NCI-H146 (cell line): ENCODE measurements at regions not wholly inside any gene's neighbourhood (a gene's known extent, or its start where the extent isn't known, plus 50 kb on each side); places are given as distances from the start of the nearest gene placed in this dataset.

ENCODE experiments used
- DNase-seq: peaks from one replicate; lab custom pipeline; 2025; lab: John Stamatoyannopoulos, UW

- no peak for DNase-seq
These were observed 155.6 kb downstream of the PCDH7 start for GRCh38 chr4:30875658-30876269.

DNA sequence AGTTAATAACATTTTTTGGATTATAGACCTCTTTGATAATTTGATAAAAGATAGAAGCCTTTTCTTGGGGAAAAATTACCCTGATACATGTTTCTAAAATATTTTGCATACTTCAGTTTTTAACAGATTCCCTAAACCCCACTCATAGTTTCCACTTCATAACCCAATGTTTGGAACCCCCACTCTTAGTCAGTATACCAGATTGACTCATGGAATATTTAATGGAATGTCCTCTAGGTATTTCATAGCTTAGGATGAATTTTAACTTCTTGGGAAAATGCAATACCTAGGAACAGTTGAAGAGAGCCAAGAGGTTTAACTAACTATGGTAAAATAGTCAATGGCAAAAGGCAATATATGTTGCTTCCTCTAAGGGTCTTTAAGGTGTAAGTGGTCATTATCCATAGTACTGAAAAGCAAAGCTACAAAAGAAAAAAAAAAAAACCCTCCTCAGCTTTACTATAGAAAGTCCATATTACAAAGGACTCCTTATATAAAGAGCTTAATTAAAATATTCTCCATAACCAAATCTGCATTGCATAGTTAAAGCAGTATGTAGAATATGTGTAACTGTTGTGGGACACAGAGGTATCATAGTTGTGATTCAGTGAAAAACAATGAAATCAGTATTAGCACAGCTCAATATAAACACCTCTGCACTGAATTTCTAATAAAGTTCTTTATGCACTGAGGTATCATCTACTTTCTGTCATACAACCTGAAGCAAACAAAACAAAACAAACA, 159.9 kb downstream of the PCDH7 start:
- no peak for DNase-seq

DNA sequence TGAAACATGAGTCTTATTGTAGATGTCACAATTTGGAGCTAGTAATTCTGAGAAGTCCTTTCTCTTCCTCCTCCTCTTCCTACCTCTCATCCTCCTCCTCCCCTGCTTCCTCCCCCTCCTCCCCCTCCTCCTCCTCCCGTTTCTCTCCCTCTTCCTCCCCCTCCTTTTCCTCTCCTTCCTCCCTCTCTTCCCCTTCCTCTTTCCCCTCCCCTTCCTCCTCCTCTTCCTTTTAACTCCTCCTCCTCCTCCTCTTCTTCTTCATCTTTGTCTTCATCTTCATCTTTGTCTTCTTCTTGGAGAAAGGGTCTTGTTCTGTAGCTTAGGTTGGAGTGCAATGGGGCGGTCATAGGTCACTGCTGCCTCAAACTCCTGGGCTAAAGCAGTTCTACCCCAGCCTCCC, 161.8 kb downstream of the PCDH7 start:
- no peak for DNase-seq

- no peak for DNase-seq
These were observed 162.3 kb downstream of the PCDH7 start for GRCh38 chr4:30882443-30882842.

DNA sequence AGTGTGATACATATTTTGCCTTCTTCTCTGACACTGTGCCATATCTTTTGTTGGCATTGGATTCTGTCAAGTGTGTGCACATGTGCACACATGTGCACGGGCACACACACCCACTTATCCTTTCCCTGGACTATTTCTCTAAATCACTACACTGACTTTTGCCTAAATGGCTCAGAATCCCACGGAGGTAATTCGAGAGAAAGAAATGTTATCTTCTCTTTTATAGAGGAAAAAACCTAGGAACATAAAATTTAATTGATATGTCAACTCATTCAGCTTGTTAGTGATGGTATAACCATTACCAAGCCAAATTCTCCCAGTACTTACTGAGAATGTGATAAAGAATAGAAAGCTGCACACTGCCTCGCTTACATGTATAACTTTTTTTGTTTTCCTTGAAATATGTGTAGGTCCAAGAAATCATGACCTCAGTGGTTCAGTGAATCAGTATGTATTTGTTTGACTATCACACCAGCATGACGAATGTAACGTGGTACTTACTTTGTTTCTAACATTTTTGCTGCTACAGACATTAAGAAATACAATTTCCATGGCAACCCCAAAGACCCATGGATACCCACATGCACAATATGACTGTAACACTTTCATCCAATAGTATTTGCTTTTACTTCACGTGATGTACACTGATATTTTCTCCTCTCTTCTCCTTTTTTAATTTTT, 163.0 kb downstream of the PCDH7 start:
- no peak for DNase-seq

- DNase-seq, result no peak
These were observed 181.6 kb downstream of the PCDH7 start for GRCh38 chr4:30901461-30902451.

GRCh38 chr4:30903502-30904214, 183.5 kb downstream of the PCDH7 start:
- no peak for DNase-seq

DNA sequence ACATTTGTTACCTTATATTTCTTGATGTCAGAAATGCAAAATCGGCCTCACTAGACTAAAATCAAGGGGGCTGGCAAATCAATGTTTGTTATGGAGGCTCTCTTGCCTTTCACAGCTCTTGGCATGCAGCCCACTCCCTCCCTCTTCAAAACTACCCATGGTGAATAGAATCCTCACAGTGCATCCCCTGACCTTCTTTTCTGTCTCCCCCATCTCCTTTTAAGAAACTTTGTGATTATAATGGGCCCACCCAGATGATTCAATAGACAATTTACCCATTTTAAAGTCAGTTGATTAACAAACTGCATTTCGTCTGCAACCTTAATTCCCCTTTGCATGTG, 184.0 kb downstream of the PCDH7 start:
- DNase-seq, result no peak

GRCh38 chr4:30904588-30904987, 184.4 kb downstream of the PCDH7 start:
- DNase-seq, result no peak

GRCh38 chr4:30912098-30912714, 192.0 kb downstream of the PCDH7 start:
- no peak for DNase-seq

GRCh38 chr4:30916337-30917274, 196.4 kb downstream of the PCDH7 start:
- DNase-seq, result no peak

- no peak for DNase-seq
These were observed 197.8 kb downstream of the PCDH7 start for GRCh38 chr4:30917946-30918345.

GRCh38 chr4:30919458-30919857, 199.3 kb downstream of the PCDH7 start:
- DNase-seq, result no peak

- DNase-seq, result no peak
These were observed 199.9 kb downstream of the PCDH7 start for GRCh38 chr4:30920043-30920442.

GRCh38 chr4:30922625-30923024, 202.5 kb downstream of the PCDH7 start:
- DNase-seq, result no peak

- no peak for DNase-seq
These were observed 204.3 kb downstream of the PCDH7 start for GRCh38 chr4:30924495-30924894.

GRCh38 chr4:30929649-30930048, 209.5 kb downstream of the PCDH7 start:
- DNase-seq, result no peak

DNA sequence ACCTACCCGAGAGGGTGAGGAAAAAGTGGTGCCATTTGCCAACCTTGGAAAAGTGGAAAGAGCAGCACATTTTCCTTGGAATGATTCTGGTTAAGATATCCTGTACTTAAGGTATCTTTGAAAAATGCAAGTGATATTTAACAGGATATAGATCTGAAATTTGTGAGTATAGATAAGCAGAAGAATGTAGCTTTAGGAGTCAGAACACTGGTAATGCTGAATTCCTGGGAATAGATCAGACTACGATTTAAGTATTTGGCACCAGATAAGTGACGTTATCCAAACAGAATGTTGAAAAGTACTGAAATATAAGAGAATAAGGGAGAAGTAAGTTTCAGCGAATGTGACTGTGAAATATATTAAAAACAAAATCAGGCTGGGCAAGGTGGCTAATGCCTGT, 210.1 kb downstream of the PCDH7 start:
- no peak for DNase-seq

DNA sequence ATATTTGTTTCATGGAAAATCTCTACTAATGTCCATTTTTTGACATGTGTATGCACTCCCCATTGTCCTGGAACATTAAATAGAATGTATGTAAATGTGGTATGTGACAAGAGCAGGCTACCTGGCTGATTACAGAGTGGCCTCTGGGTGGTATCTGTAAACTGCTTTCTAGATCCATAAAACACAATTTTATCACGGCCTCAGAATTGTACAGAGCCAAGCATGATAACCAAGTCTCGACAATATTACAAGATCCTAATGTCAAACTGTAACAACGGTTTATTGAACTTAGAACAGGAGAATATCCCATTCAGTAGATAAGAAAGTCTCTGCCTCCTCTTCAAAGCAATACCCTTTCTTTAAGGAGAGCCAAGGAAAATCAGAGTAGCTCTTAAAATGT, 212.4 kb downstream of the PCDH7 start:
- DNase-seq, result no peak

- DNase-seq, result no peak
These were observed 218.9 kb downstream of the PCDH7 start for GRCh38 chr4:30939069-30939468.
